ENCODE measurements at regions not wholly inside any gene's neighbourhood (a gene's known extent, or its start where the extent isn't known, plus 50 kb on each side); places are given as distances from the start of the nearest gene placed in this dataset.

GRCh38 chr15:70556151-70556741, 207.1 kb downstream of the UACA start:
- H3K4me3 ChIP-seq (ENCODE audit: low read depth, low read length), result no peak overlapping the region
- no peak for DNase-seq (ENCODE audit: low read depth)
- no peak for TF ChIP-seq CTCF (conservative IDR thresholded peaks at IDR 0.05; ENCODE audit: low read depth, low read length)

- TF ChIP-seq CTCF (conservative IDR thresholded peaks at IDR 0.05; ENCODE audit: low read depth, low read length), result no peak
- no peak overlapping the region for H3K4me3 ChIP-seq (ENCODE audit: low read depth, low read length)
- DNase-seq (ENCODE audit: low read depth), result no peak
Measured at GRCh38 chr15:70555713-70556112, 207.6 kb downstream of the UACA start.

GRCh38 chr15:70547846-70548487, 215.4 kb downstream of the UACA start:
- no peak for DNase-seq (ENCODE audit: low read depth)
- no peak for TF ChIP-seq CTCF (conservative IDR thresholded peaks at IDR 0.05; ENCODE audit: low read depth, low read length)
- no peak overlapping the region for H3K4me3 ChIP-seq (ENCODE audit: low read depth, low read length)

GRCh38 chr15:70545526-70545925, 217.8 kb downstream of the UACA start:
- no peak overlapping the region for H3K4me3 ChIP-seq (ENCODE audit: low read depth, low read length)
- no peak for TF ChIP-seq CTCF (conservative IDR thresholded peaks at IDR 0.05; ENCODE audit: low read depth, low read length)
- no peak for DNase-seq (ENCODE audit: low read depth)

- DNase-seq (ENCODE audit: low read depth), result no peak
- TF ChIP-seq CTCF (conservative IDR thresholded peaks at IDR 0.05; ENCODE audit: low read depth, low read length), result no peak
- no peak overlapping the region for H3K4me3 ChIP-seq (ENCODE audit: low read depth, low read length)
Measured at GRCh38 chr15:70541511-70541910, 221.8 kb downstream of the UACA start.

GRCh38 chr15:70539912-70540530, 223.3 kb downstream of the UACA start:
- no peak overlapping the region for H3K4me3 ChIP-seq (ENCODE audit: low read depth, low read length)
- no peak for TF ChIP-seq CTCF (conservative IDR thresholded peaks at IDR 0.05; ENCODE audit: low read depth, low read length)
- DNase-seq (ENCODE audit: low read depth), result no peak
